GM12891 (cell line): ENCODE measurements at regions not wholly inside any gene's neighbourhood (a gene's known extent, or its start where the extent isn't known, plus 50 kb on each side); places are given as distances from the start of the nearest gene placed in this dataset.

Experiments
- POLR2A ChIP-seq: IDR thresholded peaks from 2 replicates; pipeline ENCODE4 v1.6.1; 2011; ENCODE audit warnings: low read depth, low read length, control low read depth
- POLR2AphosphoS5 ChIP-seq: IDR thresholded peaks from 2 replicates; pipeline ENCODE4 v1.6.1; 2011; ENCODE audit warnings: low read depth, low read length, control low read depth
- TAF1 ChIP-seq: IDR thresholded peaks from 2 replicates; pipeline ENCODE4 v1.6.1; 2011; ENCODE audit warnings: low read depth, low read length, control low read depth

- TF ChIP-seq POLR2A (no peak), POLR2AphosphoS5 (no peak), TAF1 (no peak)
Measured at GRCh38 chr13:109357751-109358471, 428.5 kb downstream of the IRS2 start.
